ENCODE measurements at regions not wholly inside any gene's neighbourhood (a gene's known extent, or its start where the extent isn't known, plus 50 kb on each side); places are given as distances from the start of the nearest gene placed in this dataset.
"Not testable (repeated sequence)": the region's sequence is repeated elsewhere in the genome, so short reads cannot be mapped to it uniquely, and the experiment has no call there.

DNA sequence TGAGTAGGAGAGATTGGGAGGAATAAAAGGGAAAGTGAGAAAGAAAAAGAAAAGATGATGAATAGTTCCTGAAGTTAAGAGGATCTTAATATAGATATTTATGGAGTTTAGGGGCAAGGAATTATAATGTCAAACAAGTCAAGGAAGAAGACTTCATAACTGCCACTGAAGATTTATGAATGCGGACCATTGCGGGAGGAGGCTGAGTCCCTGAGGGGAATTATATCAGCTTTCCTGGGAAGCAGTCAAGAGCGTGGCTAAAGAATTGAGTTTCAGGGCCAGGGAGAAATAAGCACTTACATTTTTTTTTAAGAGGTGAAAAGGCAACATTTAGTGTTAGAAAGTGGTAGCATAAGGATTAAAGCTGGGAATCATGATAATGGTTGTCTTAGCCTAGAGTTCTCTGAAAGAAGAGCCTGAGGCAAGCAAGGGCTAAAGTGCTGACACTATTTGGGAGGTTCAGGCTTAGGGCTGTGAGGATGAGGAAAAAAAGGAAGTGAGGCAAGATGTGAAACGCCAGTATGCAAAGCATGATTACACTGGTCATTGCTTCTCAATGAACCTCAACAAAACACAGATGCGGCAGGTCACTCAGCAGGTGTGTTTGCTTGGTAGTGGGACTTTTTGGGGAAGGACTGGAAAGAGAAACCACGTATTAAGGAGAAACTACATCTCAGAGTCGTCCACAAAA is 217.1 kb downstream of the SLC4A3 start:
- no peak for DNase-seq

DNA sequence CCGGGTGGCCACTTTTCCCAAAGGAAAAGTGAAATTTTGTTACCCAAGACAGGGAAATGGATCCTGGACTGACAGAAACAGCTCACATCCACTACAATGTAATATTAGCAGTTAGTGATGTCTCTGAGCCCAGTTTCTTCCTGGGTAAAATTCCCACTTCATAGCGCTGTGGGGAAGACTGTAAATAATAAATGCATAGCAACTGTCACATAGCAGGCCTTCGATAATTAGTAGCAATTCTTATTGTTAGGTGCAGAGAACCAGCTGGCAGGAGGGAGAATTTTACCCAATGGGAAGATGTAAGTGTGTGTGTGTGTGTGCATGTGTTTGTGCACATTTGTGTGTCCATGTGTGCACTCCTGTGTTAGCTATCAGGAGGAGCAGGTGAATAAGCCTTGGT is 221.5 kb downstream of the SLC4A3 start:
- DNase-seq, result no peak

- no peak for DNase-seq
Observed at GRCh38 chr2:219851169-219851568, 223.7 kb downstream of the SLC4A3 start.

DNA sequence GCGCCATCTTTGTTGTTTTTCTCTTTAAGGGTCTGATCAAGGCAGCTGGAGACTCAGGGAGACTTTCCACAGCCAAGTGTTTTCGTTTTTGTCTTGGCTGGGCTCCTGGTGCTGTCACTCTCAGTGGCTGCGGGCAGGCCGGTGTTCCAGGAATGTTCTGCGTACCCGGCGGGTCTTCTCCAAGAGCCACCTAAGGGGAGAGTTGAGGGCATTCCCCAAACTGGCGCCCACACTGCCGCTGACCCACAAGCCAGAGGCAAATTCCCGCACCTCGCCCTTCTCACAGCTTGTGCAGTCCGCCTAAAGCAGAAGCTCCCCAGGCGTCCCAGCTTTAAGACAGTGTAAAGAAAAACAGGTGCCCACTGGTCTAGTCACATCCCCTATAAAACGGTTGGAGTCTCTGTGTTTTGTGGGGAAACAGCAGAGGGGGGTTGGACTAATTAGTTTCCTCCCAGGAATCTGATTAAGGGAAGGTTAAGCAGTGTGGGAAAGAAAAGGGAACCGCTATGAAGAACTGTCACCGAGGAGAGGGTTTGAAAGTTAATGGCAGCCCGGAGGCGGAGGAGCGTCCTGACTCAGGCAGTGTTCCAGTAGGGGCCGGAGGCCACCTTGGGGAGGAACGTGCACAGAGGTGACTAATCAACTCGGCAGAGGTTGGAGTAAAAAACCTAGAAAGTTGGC is 224.5 kb downstream of the SLC4A3 start:
- DNase-seq, result no peak

DNA sequence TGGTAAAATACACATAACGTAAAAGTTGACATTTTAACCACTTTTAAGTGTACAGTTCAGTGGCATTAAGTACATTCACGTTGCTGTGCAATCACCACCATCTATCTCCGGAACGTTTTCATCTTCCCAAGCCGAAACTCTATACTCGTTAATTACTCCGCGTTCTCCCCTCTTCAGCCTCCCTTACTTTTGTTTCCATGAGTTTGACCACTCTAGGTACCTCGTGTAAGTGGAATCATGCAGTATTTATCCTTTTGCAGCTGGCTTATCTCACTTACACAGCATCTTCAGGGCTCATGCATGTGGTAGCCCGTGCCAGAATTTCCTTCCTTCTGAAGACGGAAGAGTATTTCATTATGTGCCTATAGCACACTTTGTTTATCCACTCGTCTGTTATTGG is 225.2 kb downstream of the SLC4A3 start:
- DNase-seq, result no peak

DNA sequence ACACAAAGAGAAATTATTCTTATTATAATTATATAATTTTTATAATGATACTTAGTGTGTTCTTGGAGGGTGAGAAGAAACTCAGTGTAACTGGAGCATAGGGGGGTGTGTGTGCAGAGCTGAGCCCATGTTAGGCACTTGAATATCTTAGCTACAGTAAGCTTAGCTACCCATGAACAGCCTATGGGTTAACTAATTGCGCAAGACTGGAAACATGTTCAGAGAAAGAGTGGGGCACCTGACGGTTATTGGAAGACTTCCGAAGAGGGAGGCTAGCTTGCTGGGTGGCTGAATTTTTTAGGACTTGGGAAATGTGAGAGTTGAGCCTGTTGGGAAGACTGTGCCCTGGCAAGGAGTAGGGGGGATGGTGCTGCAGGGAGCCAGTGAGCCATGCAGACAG is 229.2 kb downstream of the SLC4A3 start:
- no peak for DNase-seq

- DNase-seq, result no peak
Observed at GRCh38 chr2:219857751-219858150, 230.3 kb downstream of the SLC4A3 start.

GRCh38 chr2:219861307-219861706 is 233.9 kb downstream of the SLC4A3 start:
- no peak for DNase-seq

DNA sequence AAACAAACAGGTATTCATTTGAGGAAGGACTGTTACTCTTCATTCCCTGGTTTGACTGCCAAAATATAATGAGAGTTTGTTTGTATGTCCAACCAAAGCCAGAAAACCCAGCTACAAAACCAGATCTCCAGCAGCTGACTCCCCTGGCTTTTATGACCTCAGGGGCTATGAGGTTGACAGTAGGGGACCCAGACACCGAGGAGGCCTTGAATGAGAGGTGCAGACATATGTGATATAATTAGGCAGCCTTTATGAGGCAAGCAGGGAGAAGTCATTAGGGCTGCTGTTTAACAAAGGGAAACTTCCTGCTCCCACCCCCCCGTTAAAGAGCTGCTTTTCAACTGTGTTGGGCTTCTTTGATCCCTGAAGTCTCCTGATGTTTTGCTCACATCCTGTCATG is 236.7 kb downstream of the SLC4A3 start:
- no peak for DNase-seq

- DNase-seq, result no peak
Observed at GRCh38 chr2:219868635-219869034, 241.2 kb downstream of the SLC4A3 start.

- no peak for DNase-seq
Observed at GRCh38 chr2:219870041-219870440, 242.6 kb downstream of the SLC4A3 start.

- no peak for DNase-seq
Observed at GRCh38 chr2:219871351-219871750, 243.9 kb downstream of the SLC4A3 start.

DNA sequence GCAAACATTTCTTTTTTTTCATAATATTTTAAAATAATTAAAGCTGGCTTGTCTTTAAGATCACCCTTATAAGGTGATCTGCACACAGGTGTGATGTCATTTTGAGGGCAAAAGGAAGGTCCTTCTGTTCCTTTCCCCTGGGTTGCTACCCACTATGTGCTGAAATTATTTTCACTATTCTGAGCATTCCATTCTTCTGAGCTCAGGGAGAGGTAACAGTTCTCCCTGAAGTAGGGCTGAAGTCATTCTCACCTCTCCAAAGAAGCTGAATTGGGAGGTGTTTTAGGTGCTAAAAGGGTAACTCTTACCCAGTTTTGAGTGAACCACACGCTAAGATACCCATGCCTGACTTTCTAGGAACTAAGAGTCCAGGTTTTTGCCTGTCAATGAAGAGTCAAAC is 247.6 kb downstream of the SLC4A3 start:
- no peak for DNase-seq

DNA sequence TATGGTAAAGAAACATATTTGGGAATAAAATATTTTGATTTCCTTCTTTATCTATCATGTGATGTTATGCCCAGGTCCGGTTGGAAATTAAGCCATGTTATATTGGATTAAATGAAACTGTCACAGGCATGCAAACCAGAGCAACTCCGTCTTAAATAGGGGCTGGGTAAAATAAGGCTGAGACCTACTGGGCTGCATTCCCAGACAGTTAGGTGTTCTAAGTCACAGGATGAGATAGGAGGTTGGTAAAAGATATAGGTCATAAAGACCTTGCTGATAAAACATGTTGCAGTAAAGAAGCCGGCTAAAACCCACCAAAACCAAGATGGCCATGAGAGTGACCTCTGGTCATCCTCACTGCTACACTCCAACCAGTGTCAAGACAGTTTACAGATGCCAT is 248.6 kb downstream of the SLC4A3 start:
- not testable (repeated sequence) for DNase-seq

- no peak for DNase-seq
Observed at GRCh38 chr2:219876931-219877330, 249.5 kb downstream of the SLC4A3 start.

GRCh38 chr2:219877728-219878127 is 250.3 kb downstream of the SLC4A3 start:
- no peak for DNase-seq

DNA sequence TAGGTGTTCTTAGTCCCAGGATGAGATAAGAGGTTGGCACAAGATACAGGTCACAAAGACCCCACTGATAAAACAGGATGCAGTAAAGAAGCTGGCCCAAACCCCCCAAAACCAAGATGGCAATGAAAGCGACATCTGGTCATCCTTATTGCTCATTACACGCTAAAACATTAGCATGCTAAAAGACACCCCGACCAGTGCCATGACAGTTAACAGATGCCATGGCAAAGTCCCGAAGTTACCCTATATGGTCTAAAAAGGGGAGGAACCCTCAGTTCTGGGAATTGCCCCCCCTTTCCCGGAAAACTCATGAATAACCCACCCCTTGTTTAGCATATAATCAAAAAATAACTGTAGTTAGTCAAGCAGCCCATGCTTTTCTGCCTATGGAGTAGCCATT is 251.1 kb downstream of the SLC4A3 start:
- no peak for DNase-seq

DNA sequence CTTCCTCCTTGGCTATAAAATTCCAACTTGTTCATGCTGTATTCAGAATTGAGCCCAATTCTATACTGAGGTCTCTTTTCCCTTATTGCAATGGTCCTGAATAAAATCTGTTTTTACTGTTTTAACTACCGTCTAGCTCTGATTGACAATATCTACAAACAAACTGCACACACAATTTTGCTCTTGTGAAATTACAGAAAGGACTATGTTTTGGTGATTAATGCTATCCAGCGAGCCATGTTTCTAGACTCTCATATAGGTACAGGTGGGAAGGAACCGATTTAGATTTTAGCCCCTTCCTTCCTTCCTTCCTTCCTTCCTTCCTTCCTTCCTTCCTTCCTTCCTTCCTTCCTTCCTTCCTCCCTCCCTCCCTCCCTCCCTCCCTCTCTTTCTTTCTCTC is 254.4 kb downstream of the SLC4A3 start:
- DNase-seq, result no peak

GRCh38 chr2:219886615-219887014 is 259.2 kb downstream of the SLC4A3 start:
- DNase-seq, result no peak

- DNase-seq, result no peak
Observed at GRCh38 chr2:219887870-219888269, 260.4 kb downstream of the SLC4A3 start.

GRCh38 chr2:219893541-219893940 is 266.1 kb downstream of the SLC4A3 start:
- no peak for DNase-seq

DNA sequence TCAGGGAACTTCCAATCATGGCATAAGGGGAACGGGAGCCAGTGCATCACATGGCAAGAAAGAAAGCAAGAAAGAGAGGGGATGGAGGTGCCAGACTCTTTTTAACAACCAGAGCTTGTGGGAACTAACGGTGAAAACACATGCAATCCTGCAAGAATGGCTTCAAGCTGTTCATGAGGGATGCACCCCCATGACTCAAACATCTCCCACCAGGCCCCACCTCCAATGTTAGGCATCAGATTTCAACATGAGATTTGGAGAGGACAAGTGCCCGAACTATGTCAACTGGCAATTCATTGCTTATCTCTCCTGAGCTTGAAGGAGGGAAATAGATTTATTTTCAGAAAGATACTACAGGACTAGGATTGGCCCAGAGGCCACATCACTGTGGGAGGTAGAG is 270.0 kb downstream of the SLC4A3 start:
- no peak for DNase-seq

DNA sequence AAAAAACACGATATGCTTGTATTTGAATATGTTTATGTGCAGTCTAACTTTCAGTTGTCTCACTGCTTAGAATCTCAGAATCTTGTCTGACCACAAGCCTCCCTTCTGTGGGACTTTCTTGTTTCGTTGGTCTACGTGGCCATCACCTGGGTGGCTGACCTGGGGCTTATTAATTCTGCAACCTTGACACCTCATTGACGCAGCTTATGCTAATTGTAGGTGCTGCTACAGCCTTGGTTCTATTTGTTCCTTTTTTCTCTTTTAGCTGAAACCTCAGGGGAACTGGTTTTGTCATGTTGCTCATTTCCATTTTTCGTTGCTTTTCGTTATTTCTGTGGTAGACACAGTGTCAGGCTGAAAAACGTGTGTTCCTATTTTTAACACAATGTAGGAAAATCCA is 273.7 kb downstream of the SLC4A3 start:
- DNase-seq, result no peak

GRCh38 chr2:219902891-219903552 is 275.6 kb downstream of the SLC4A3 start:
- DNase-seq, result no peak

All from NCI-H2107 (cell line).